A549 (cell line): ENCODE measurements at regions not wholly inside any gene's neighbourhood (a gene's known extent, or its start where the extent isn't known, plus 50 kb on each side); places are given as distances from the start of the nearest gene placed in this dataset.

Source experiments
- EP300 ChIP-seq, 2 experiments: fragments of >200 bp; sonication (Bioruptor Twin); formaldehyde crosslinking; IDR thresholded peaks; 2 replicates in 1 of 2; 3 replicates in 1 of 2; pipeline ENCODE4 v1.6.1; 2016 to 2017
- ESRRA ChIP-seq: fragments of 150-350 bp; IDR thresholded peaks from 2 replicates; pipeline ENCODE4 v1.6.1; 2014; ENCODE audit warnings: mild to moderate bottlenecking, low read length, borderline replicate concordance
- MYC ChIP-seq: IDR thresholded peaks from 2 replicates; pipeline ENCODE4 v1.6.1; 2012; ENCODE audit warnings: mild to moderate bottlenecking, inconsistent platforms, low read length, improper control_type of control experiment, borderline replicate concordance
- PHF8 ChIP-seq: fragments of 200-600 bp; sonication (generic); IDR thresholded peaks from 2 replicates; pipeline ENCODE4 v1.6.1; 2016; ENCODE audit warnings: low read depth, mild to moderate bottlenecking, antibody characterized with exemption, moderate library complexity, borderline replicate concordance
- POLR2A ChIP-seq: IDR thresholded peaks from 2 replicates; pipeline ENCODE4 v1.6.1; 2012; ENCODE audit warnings: mild to moderate bottlenecking, low read length
- SMC3 ChIP-seq: fragments of >200 bp; sonication (Bioruptor Twin); formaldehyde crosslinking; IDR thresholded peaks from 3 replicates; pipeline ENCODE4 v1.6.1; 2018; ENCODE audit warnings: inconsistent platforms
- SREBF2 ChIP-seq: fragments of 450-650 bp; IDR thresholded peaks from 2 replicates; pipeline ENCODE4 v1.6.1; 2014; ENCODE audit warnings: mild to moderate bottlenecking, moderate library complexity
- ZNF302 ChIP-seq: fragments of 250-450 bp; sonication (Bioruptor Pico); IDR thresholded peaks from 2 replicates; pipeline ENCODE4 v1.9.0; 2021; ENCODE audit warnings: inconsistent platforms, mild to moderate bottlenecking, moderate library complexity
- TF ChIP-seq, protein P1 (sequence below): fragments of 200-600 bp; sonication (generic); IDR thresholded peaks from 2 replicates; pipeline ENCODE4 v1.6.1; 2016; ENCODE audit warnings: antibody characterized with exemption, mild to moderate bottlenecking, moderate library complexity
- TF ChIP-seq, protein P2 (sequence below): fragments of >200 bp; sonication (Bioruptor Twin); formaldehyde crosslinking; IDR thresholded peaks from 3 replicates; pipeline ENCODE4 v1.5.1; 2016
- TF ChIP-seq, protein P3 (sequence below): fragments of 250-450 bp; sonication (Bioruptor Pico); IDR thresholded peaks from 2 replicates; pipeline ENCODE4 v1.5.0; 2021; ENCODE audit warnings: mild to moderate bottlenecking, moderate library complexity, borderline replicate concordance

DNA sequence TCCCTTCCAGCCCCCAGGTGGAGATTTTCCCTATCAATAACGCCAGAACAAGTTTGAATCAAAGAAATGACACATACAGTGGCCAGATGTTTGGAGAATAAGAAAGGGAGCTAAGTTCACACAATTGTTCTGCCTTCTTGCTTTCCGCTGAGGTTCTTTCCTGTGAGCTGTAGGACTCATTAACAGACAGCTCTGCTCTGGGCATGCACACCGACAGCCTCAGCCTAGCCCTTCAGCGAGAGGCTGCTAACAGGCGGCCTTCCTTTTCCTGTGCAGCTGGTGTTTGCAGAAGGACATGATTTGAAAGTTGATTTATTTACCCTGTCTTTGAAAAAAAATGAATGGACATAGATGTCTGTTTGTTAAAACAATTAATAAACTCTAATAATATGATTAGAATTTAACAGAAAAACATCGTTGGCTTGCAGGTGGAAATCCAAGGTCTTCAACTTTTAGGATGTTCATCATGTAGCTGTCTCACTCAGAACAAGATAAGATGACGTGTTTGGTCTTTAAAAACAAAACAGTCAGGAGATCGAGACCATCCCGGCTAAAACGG is 183.3 kb downstream of the KDR start:
- no peak for TF ChIP-seq PHF8
- no peak for TF ChIP-seq POLR2A
- TF ChIP-seq, protein P1, sequence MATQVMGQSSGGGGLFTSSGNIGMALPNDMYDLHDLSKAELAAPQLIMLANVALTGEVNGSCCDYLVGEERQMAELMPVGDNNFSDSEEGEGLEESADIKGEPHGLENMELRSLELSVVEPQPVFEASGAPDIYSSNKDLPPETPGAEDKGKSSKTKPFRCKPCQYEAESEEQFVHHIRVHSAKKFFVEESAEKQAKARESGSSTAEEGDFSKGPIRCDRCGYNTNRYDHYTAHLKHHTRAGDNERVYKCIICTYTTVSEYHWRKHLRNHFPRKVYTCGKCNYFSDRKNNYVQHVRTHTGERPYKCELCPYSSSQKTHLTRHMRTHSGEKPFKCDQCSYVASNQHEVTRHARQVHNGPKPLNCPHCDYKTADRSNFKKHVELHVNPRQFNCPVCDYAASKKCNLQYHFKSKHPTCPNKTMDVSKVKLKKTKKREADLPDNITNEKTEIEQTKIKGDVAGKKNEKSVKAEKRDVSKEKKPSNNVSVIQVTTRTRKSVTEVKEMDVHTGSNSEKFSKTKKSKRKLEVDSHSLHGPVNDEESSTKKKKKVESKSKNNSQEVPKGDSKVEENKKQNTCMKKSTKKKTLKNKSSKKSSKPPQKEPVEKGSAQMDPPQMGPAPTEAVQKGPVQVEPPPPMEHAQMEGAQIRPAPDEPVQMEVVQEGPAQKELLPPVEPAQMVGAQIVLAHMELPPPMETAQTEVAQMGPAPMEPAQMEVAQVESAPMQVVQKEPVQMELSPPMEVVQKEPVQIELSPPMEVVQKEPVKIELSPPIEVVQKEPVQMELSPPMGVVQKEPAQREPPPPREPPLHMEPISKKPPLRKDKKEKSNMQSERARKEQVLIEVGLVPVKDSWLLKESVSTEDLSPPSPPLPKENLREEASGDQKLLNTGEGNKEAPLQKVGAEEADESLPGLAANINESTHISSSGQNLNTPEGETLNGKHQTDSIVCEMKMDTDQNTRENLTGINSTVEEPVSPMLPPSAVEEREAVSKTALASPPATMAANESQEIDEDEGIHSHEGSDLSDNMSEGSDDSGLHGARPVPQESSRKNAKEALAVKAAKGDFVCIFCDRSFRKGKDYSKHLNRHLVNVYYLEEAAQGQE, result no peak
- TF ChIP-seq, protein P2, sequence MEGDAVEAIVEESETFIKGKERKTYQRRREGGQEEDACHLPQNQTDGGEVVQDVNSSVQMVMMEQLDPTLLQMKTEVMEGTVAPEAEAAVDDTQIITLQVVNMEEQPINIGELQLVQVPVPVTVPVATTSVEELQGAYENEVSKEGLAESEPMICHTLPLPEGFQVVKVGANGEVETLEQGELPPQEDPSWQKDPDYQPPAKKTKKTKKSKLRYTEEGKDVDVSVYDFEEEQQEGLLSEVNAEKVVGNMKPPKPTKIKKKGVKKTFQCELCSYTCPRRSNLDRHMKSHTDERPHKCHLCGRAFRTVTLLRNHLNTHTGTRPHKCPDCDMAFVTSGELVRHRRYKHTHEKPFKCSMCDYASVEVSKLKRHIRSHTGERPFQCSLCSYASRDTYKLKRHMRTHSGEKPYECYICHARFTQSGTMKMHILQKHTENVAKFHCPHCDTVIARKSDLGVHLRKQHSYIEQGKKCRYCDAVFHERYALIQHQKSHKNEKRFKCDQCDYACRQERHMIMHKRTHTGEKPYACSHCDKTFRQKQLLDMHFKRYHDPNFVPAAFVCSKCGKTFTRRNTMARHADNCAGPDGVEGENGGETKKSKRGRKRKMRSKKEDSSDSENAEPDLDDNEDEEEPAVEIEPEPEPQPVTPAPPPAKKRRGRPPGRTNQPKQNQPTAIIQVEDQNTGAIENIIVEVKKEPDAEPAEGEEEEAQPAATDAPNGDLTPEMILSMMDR, result no peak
- TF ChIP-seq ZNF302 (CRISPR knock-in tag), result no peak
- no peak for TF ChIP-seq SREBF2
- TF ChIP-seq, protein P3, sequence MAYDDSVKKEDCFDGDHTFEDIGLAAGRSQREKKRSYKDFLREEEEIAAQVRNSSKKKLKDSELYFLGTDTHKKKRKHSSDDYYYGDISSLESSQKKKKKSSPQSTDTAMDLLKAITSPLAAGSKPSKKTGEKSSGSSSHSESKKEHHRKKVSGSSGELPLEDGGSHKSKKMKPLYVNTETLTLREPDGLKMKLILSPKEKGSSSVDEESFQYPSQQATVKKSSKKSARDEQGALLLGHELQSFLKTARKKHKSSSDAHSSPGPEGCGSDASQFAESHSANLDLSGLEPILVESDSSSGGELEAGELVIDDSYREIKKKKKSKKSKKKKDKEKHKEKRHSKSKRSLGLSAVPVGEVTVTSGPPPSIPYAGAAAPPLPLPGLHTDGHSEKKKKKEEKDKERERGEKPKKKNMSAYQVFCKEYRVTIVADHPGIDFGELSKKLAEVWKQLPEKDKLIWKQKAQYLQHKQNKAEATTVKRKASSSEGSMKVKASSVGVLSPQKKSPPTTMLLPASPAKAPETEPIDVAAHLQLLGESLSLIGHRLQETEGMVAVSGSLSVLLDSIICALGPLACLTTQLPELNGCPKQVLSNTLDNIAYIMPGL, result no peak
- no peak for TF ChIP-seq SMC3
- no peak for TF ChIP-seq MYC
- no peak for TF ChIP-seq EP300 (IDR thresholded peaks at IDR 0.05)
- no peak for TF ChIP-seq ESRRA
